ENCODE measurements at regions not wholly inside any gene's neighbourhood (a gene's known extent, or its start where the extent isn't known, plus 50 kb on each side); places are given as distances from the start of the nearest gene placed in this dataset.
A peak's percentile ranks its signal among the peaks of the same experiment; 100 is the strongest.

- Histone ChIP-seq H3K4me1 (peaks cover 10% of the 10 kb centered on the region), H3K9me3 (ENCODE audit: low read depth) (no peaks in the 10 kb centered on the region), H3F3A (ENCODE audit: low read depth) (no peaks in the 10 kb centered on the region), H3K4me3 (no peak overlapping the region), H3K27me3 (no peaks in the 10 kb centered on the region), H3K27ac (no peak overlapping the region), H3K79me2 (ENCODE audit: low read depth) (no peaks in the 10 kb centered on the region), H3K4me2 (peak overlapping the region; percentile 1), H3K9ac (no peak overlapping the region), H3K36me3 (no peaks in the 10 kb centered on the region), H4K20me1 (ENCODE audit: low read depth) (no peaks in the 10 kb centered on the region), H2AFZ (replicated peaks) (no peak overlapping the region)
- no peak overlapping the region for H3K4me3 Mint-ChIP-seq
- no peaks in the 10 kb centered on the region for H3K9me3 Mint-ChIP-seq
- H3K27me3 Mint-ChIP-seq (ENCODE audit: insufficient read depth, low read depth): no peaks in the 10 kb centered on the region
- H3K36me3 Mint-ChIP-seq: no peaks in the 10 kb centered on the region
- TF ChIP-seq CTCF (IDR thresholded peaks at IDR 0.05) (no peak), EZH2 (IDR thresholded peaks at IDR 0.05) (no peak), EZH2phosphoT487 (IDR thresholded peaks at IDR 0.05) (no peak)
- no peak overlapping the region for H3K27ac Mint-ChIP-seq
- DNase-seq (ENCODE audit: low spot score): no peak
- no peaks in the 10 kb centered on the region for H3K4me1 Mint-ChIP-seq
These were observed 886.0 kb upstream of the CDH2 start for GRCh38 chr18:29062921-29063320.

DNA sequence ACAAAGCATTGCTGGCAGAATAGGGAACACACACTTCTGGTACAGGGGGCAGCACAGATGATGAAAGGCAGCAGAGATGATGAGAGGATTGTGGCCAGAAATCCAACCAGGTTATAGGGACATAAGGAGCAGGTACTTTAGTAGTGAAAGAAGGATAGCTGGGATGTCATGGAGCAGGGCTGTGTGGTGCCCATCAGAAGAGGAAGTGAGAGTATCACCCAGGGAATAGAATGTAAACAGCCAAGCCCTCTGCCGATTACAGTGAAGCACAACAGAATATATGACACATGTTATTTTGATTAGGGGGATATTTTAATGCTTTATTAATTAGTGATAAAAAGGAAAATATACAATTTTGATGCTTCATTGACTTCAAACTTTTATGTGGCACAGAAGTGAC is 883.4 kb upstream of the CDH2 start:
- no peaks in the 10 kb centered on the region for H3K36me3 Mint-ChIP-seq
- Histone ChIP-seq H2AFZ (replicated peaks) (no peak overlapping the region), H3K4me1 (peaks cover 10% of the 10 kb centered on the region), H3K9me3 (ENCODE audit: low read depth) (no peaks in the 10 kb centered on the region), H3K27me3 (no peaks in the 10 kb centered on the region), H3K9ac (no peak overlapping the region), H3K36me3 (no peaks in the 10 kb centered on the region), H4K20me1 (ENCODE audit: low read depth) (no peaks in the 10 kb centered on the region), H3K79me2 (ENCODE audit: low read depth) (no peaks in the 10 kb centered on the region), H3K27ac (no peak overlapping the region), H3K4me3 (no peak overlapping the region), H3F3A (ENCODE audit: low read depth) (no peaks in the 10 kb centered on the region), H3K4me2 (no peak overlapping the region)
- H3K27me3 Mint-ChIP-seq (ENCODE audit: insufficient read depth, low read depth): no peaks in the 10 kb centered on the region
- H3K4me1 Mint-ChIP-seq: no peaks in the 10 kb centered on the region
- no peak for DNase-seq (ENCODE audit: low spot score)
- H3K4me3 Mint-ChIP-seq: no peak overlapping the region
- H3K9me3 Mint-ChIP-seq: no peaks in the 10 kb centered on the region
- TF ChIP-seq CTCF (IDR thresholded peaks at IDR 0.05) (no peak), EZH2 (IDR thresholded peaks at IDR 0.05) (no peak), EZH2phosphoT487 (IDR thresholded peaks at IDR 0.05) (no peak)
- no peak overlapping the region for H3K27ac Mint-ChIP-seq

GRCh38 chr18:29057703-29058102 is 880.8 kb upstream of the CDH2 start:
- H3K4me3 ChIP-seq: no peak overlapping the region
- H3K27me3 ChIP-seq: no peaks in the 10 kb centered on the region
- no peak overlapping the region for H3K4me3 Mint-ChIP-seq
- H3K79me2 ChIP-seq (ENCODE audit: low read depth): no peaks in the 10 kb centered on the region
- no peaks in the 10 kb centered on the region for H3K4me1 Mint-ChIP-seq
- no peaks in the 10 kb centered on the region for H3K36me3 Mint-ChIP-seq
- no peaks in the 10 kb centered on the region for H3K27me3 Mint-ChIP-seq (ENCODE audit: insufficient read depth, low read depth)
- no peaks in the 10 kb centered on the region for H4K20me1 ChIP-seq (ENCODE audit: low read depth)
- no peaks in the 10 kb centered on the region for H3K9me3 Mint-ChIP-seq
- H3K36me3 ChIP-seq: no peaks in the 10 kb centered on the region
- no peaks in the 10 kb centered on the region for H3F3A ChIP-seq (ENCODE audit: low read depth)
- TF ChIP-seq EZH2phosphoT487 (IDR thresholded peaks at IDR 0.05): no peak
- no peak for TF ChIP-seq CTCF (IDR thresholded peaks at IDR 0.05)
- TF ChIP-seq EZH2 (IDR thresholded peaks at IDR 0.05): no peak
- peaks cover 3% of the 10 kb centered on the region for H3K4me1 ChIP-seq
- no peak overlapping the region for H3K9ac ChIP-seq
- no peak overlapping the region for H3K27ac ChIP-seq
- H3K9me3 ChIP-seq (ENCODE audit: low read depth): no peaks in the 10 kb centered on the region
- no peak for DNase-seq (ENCODE audit: low spot score)
- no peak overlapping the region for H2AFZ ChIP-seq (replicated peaks)
- H3K27ac Mint-ChIP-seq: no peak overlapping the region
- no peak overlapping the region for H3K4me2 ChIP-seq

GRCh38 chr18:29056800-29057199 is 879.9 kb upstream of the CDH2 start:
- Histone ChIP-seq H3K79me2 (ENCODE audit: low read depth) (no peaks in the 10 kb centered on the region), H3K4me1 (no peaks in the 10 kb centered on the region), H3K27ac (no peak overlapping the region), H3F3A (ENCODE audit: low read depth) (no peaks in the 10 kb centered on the region), H3K36me3 (no peaks in the 10 kb centered on the region), H3K4me3 (no peak overlapping the region), H3K4me2 (no peak overlapping the region), H4K20me1 (ENCODE audit: low read depth) (no peaks in the 10 kb centered on the region), H3K9ac (no peak overlapping the region), H2AFZ (replicated peaks) (no peak overlapping the region), H3K27me3 (no peaks in the 10 kb centered on the region), H3K9me3 (ENCODE audit: low read depth) (no peaks in the 10 kb centered on the region)
- Mint-ChIP-seq H3K36me3 (peaks cover 3% of the 10 kb centered on the region), H3K27me3 (ENCODE audit: insufficient read depth, low read depth) (no peaks in the 10 kb centered on the region), H3K9me3 (peaks cover 6% of the 10 kb centered on the region), H3K4me1 (no peaks in the 10 kb centered on the region), H3K27ac (no peak overlapping the region), H3K4me3 (no peak overlapping the region)
- TF ChIP-seq EZH2phosphoT487 (IDR thresholded peaks at IDR 0.05) (no peak), CTCF (IDR thresholded peaks at IDR 0.05) (no peak), EZH2 (IDR thresholded peaks at IDR 0.05) (no peak)
- DNase-seq (ENCODE audit: low spot score): no peak
